Endodermal cell (in vitro differentiated cells): ENCODE measurements at regions not wholly inside any gene's neighbourhood (a gene's known extent, or its start where the extent isn't known, plus 50 kb on each side); places are given as distances from the start of the nearest gene placed in this dataset.
A peak's percentile ranks its signal among the peaks of the same experiment; 100 is the strongest.

Experiments used
- DNase-seq: peaks from one replicate; pipeline ENCODE4 v3.0.0-alpha.2; 2017
- H3K27ac ChIP-seq: 2 replicates; pipeline ENCODE4 v1.5.1; 2013; ENCODE audit warnings: mild to moderate bottlenecking, low read depth, low read length, moderate library complexity
- H3K27me3 ChIP-seq: 2 replicates; pipeline ENCODE4 v1.6.1; 2013; ENCODE audit warnings: mild to moderate bottlenecking, low read length, moderate library complexity; ENCODE audit not compliant: insufficient read depth, control insufficient read depth, poor library complexity, severe bottlenecking
- H3K36me3 ChIP-seq: 2 replicates; pipeline ENCODE4 v1.7.0; 2013; ENCODE audit warnings: mild to moderate bottlenecking, low read length, moderate library complexity; ENCODE audit not compliant: control insufficient read depth, insufficient read depth
- H3K4me1 ChIP-seq: one replicate; pipeline ENCODE4 v1.7.0; 2013; ENCODE audit warnings: low read length; ENCODE audit not compliant: control insufficient read depth, insufficient read depth
- H3K4me3 ChIP-seq: 2 replicates; pipeline ENCODE4 v1.5.1; 2013; ENCODE audit warnings: mild to moderate bottlenecking, low read length, moderate library complexity
- H3K9ac ChIP-seq: 2 replicates; pipeline ENCODE4 v1.6.1; 2013; ENCODE audit warnings: mild to moderate bottlenecking, low read length, moderate library complexity; ENCODE audit not compliant: poor library complexity, severe bottlenecking; ENCODE audit errors: extremely low read depth
- H3K9me3 ChIP-seq: 2 replicates; pipeline ENCODE4 v1.6.1; 2013; ENCODE audit warnings: mild to moderate bottlenecking, low read length, moderate library complexity; ENCODE audit not compliant: control insufficient read depth
- H3K27ac Mint-ChIP-seq: 2 replicates; pipeline ENCODE4 v1.8.0; 2020; ENCODE audit warnings: mixed read lengths
- H3K27me3 Mint-ChIP-seq: 2 replicates; pipeline ENCODE4 v1.8.0; 2021; ENCODE audit warnings: mild to moderate bottlenecking, mixed read lengths; ENCODE audit not compliant: insufficient read depth
- H3K36me3 Mint-ChIP-seq: 2 replicates; pipeline ENCODE4 v1.8.0; 2020; ENCODE audit warnings: low read depth, mixed read lengths
- H3K4me1 Mint-ChIP-seq: 2 replicates; pipeline ENCODE4 v1.8.0; 2020; ENCODE audit warnings: mixed read lengths
- H3K4me3 Mint-ChIP-seq: 2 replicates; pipeline ENCODE4 v1.8.0; 2020; ENCODE audit warnings: mild to moderate bottlenecking, moderate library complexity, mixed read lengths
- H3K9me3 Mint-ChIP-seq: 2 replicates; pipeline ENCODE4 v1.8.0; 2020; ENCODE audit warnings: mild to moderate bottlenecking, mixed read lengths
- WGBS, 2 experiments: methylation state at CpG; one replicate each; pipeline versions ENCODE4 v1.1.5 to v1.1.7; 2013; ENCODE audit warnings: missing lambda C conversion rate in 2 of 2, mixed read lengths in 1 of 2; ENCODE audit not compliant: insufficient coverage in 1 of 2, insufficient read length in 1 of 2; 5-methylcytosine and 5-hydroxymethylcytosine counted together
- TF ChIP-seq, protein P1 (sequence below): fragments of 200-600 bp; sonication (generic); conservative IDR thresholded peaks from 2 replicates; pipeline ENCODE4 v1.5.0; 2021; ENCODE audit warnings: antibody characterized with exemption, mild to moderate bottlenecking

DNA sequence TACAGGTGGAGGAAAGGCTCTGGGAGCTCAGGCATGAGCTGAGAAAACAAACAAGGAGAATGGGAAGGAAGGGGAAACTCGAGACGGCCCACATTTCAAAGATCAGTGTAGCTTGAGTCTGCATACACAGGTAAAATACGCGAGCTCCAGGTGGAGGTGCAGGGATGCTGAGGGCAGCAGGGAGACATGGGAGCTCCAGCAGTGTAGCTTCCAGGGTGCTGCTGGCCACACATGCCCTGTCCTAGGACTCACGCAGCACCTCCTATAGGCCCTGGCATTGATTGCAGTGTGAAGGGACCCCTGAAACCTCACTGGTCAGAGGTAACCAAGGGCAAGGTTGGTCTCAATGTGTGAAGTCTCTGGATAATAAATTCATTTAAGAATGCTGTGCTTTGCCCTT is 362.8 kb upstream of the HS6ST1 start:
- no peaks in the 10 kb centered on the region for H3K36me3 Mint-ChIP-seq
- H3K4me3 ChIP-seq, result no peak overlapping the region
- no peaks in the 10 kb centered on the region for H3K36me3 ChIP-seq
- no peak overlapping the region for H3K27ac Mint-ChIP-seq
- peaks cover 5% of the 10 kb centered on the region for H3K9me3 Mint-ChIP-seq
- H3K9ac ChIP-seq, result no peak overlapping the region
- WGBS, 2 experiments, result 83 to 86% methylated on average over 4 to 5 of the region's 5 CpGs
- TF ChIP-seq, protein P1, sequence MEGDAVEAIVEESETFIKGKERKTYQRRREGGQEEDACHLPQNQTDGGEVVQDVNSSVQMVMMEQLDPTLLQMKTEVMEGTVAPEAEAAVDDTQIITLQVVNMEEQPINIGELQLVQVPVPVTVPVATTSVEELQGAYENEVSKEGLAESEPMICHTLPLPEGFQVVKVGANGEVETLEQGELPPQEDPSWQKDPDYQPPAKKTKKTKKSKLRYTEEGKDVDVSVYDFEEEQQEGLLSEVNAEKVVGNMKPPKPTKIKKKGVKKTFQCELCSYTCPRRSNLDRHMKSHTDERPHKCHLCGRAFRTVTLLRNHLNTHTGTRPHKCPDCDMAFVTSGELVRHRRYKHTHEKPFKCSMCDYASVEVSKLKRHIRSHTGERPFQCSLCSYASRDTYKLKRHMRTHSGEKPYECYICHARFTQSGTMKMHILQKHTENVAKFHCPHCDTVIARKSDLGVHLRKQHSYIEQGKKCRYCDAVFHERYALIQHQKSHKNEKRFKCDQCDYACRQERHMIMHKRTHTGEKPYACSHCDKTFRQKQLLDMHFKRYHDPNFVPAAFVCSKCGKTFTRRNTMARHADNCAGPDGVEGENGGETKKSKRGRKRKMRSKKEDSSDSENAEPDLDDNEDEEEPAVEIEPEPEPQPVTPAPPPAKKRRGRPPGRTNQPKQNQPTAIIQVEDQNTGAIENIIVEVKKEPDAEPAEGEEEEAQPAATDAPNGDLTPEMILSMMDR, result peak; percentile 68
- H3K27me3 Mint-ChIP-seq, result no peaks in the 10 kb centered on the region
- peaks cover 5% of the 10 kb centered on the region for H3K4me1 Mint-ChIP-seq
- no peak overlapping the region for H3K4me3 Mint-ChIP-seq
- no peak overlapping the region for H3K27ac ChIP-seq
- H3K9me3 ChIP-seq, result no peaks in the 10 kb centered on the region
- no peaks in the 10 kb centered on the region for H3K27me3 ChIP-seq
- peak; percentile 67 for DNase-seq
- H3K4me1 ChIP-seq, result no peaks in the 10 kb centered on the region

DNA sequence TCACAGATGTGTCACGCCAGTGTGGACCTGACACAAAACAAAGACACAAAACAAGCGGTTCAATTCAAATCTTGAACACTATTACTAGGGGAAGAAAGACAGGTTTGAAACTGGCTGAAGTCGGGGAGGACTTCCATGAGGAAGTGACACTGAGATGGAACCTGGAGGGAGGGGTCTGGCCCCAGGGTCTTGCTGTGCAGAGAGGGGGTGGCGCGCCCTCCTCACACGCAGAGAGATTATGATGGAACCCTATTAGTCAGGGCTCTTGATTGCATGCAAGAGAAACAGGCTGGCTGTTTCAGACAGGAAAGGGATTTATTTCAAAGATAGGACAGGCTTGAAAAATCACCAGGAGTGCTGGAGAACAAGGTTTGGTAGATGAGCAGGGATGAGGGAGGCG is 363.6 kb upstream of the HS6ST1 start:
- no peak overlapping the region for H3K9ac ChIP-seq
- no peak overlapping the region for H3K4me3 Mint-ChIP-seq
- H3K27ac ChIP-seq, result no peak overlapping the region

DNA sequence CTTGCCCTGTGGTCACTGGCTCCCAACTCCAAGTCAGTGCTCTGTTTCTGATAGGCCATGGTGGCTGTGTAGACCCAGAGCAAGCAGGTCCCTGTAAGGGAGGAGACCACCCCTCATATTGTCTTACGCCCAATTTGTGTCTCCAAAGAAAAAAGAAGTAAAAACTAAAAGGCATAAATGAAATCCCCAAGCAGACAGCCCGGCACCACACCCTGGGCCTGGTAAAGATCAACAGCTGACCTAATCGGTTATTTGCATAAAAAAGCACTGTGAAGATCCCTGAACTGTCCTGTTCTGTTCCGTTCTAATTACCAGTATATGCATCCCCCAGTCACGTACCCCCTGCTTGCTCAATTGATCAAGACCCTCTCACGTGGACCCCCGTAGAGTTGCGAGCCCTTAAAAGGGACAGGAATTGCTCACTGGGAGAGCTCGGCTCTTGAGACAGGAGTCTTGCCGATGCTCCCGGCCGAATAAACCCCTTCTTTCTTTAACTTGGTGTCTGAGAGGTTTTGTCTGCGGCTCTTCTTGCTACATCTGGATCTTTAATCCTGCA is 364.1 kb upstream of the HS6ST1 start:
- TF ChIP-seq, protein P1, result no peak
- Histone ChIP-seq H3K9me3 (no peaks in the 10 kb centered on the region), H3K9ac (no peak overlapping the region), H3K4me3 (no peak overlapping the region), H3K4me1 (no peaks in the 10 kb centered on the region), H3K36me3 (no peaks in the 10 kb centered on the region), H3K27me3 (no peaks in the 10 kb centered on the region), H3K27ac (no peak overlapping the region)
- Mint-ChIP-seq H3K27me3 (no peaks in the 10 kb centered on the region), H3K4me1 (peaks cover 5% of the 10 kb centered on the region), H3K36me3 (no peaks in the 10 kb centered on the region), H3K9me3 (peaks cover 5% of the 10 kb centered on the region), H3K4me3 (no peak overlapping the region), H3K27ac (no peak overlapping the region)
- 90 to 91% methylated on average over 13 of the region's 13 CpGs for WGBS, 2 experiments
- DNase-seq, result peak; percentile 24

More for the DNA sequence above, 363.6 kb upstream of the HS6ST1 start:
- no peak for DNase-seq
- H3K9me3 Mint-ChIP-seq, result peaks cover 5% of the 10 kb centered on the region
- no peak overlapping the region for H3K27ac Mint-ChIP-seq
- Histone ChIP-seq H3K27me3 (no peaks in the 10 kb centered on the region), H3K4me3 (no peak overlapping the region), H3K9me3 (no peaks in the 10 kb centered on the region), H3K36me3 (no peaks in the 10 kb centered on the region), H3K4me1 (no peaks in the 10 kb centered on the region)
- TF ChIP-seq, protein P1, result no peak
- peaks cover 5% of the 10 kb centered on the region for H3K4me1 Mint-ChIP-seq
- 95 to 97% methylated on average over 4 to 7 of the region's 7 CpGs for WGBS, 2 experiments
- no peaks in the 10 kb centered on the region for H3K36me3 Mint-ChIP-seq
- H3K27me3 Mint-ChIP-seq, result no peaks in the 10 kb centered on the region
